Suprapubic skin (tissue), 4 donors: ENCODE measurements at regions not wholly inside any gene's neighbourhood (a gene's known extent, or its start where the extent isn't known, plus 50 kb on each side); places are given as distances from the start of the nearest gene placed in this dataset.

Experiments used
- DNase-seq, 2 donors: peaks; one replicate each; pipeline ENCODE4 v3.0.0-alpha.2; 2019; ENCODE audit warnings: low spot score in 2 of 2
- H3K27ac ChIP-seq: fragments of 200-600 bp; sonication (generic); one replicate; pipeline ENCODE4 v1.5.1; 2019
- H3K27me3 ChIP-seq: fragments of 200-600 bp; sonication (generic); one replicate; pipeline ENCODE4 v1.5.1; 2019
- H3K36me3 ChIP-seq: fragments of 200-600 bp; sonication (generic); one replicate; pipeline ENCODE4 v1.5.1; 2019
- H3K4me1 ChIP-seq: fragments of 200-600 bp; sonication (generic); one replicate; pipeline ENCODE4 v1.5.1; 2019
- H3K4me3 ChIP-seq: fragments of 200-600 bp; sonication (generic); one replicate; pipeline ENCODE4 v1.5.1; 2019; ENCODE audit warnings: mild to moderate bottlenecking
- H3K9me3 ChIP-seq: fragments of 200-600 bp; sonication (generic); one replicate; pipeline ENCODE4 v1.5.1; 2019
- CTCF ChIP-seq, 2 donors: fragments of 200-600 bp in 1 of 2; fragments of 450-650 bp in 1 of 2; sonication (generic) in 1 of 2; IDR thresholded peaks; one replicate each; pipeline ENCODE4 v1.5.1; 2016 to 2019; ENCODE audit warnings: antibody characterized with exemption in 2 of 2, mild to moderate bottlenecking in 1 of 2, moderate library complexity in 1 of 2
- EP300 ChIP-seq: sonication (generic); formaldehyde crosslinking; IDR thresholded peaks from one replicate; pipeline ENCODE4 v1.6.1; 2017; ENCODE audit warnings: antibody characterized with exemption
- POLR2A ChIP-seq, 2 donors: fragments of 450-650 bp; IDR thresholded peaks; one replicate each; pipeline ENCODE4 v1.6.1; 2017; ENCODE audit warnings: antibody characterized with exemption in 2 of 2, mild to moderate bottlenecking in 2 of 2, moderate library complexity in 2 of 2
- POLR2AphosphoS5 ChIP-seq, 3 donors: sonication (generic); formaldehyde crosslinking; IDR thresholded peaks; one replicate each; pipeline ENCODE4 v1.6.1; 2017; ENCODE audit warnings: antibody characterized with exemption in 3 of 3
- WGBS: methylation state at CpG from one replicate; pipeline ENCODE4 v1.1.5; 2018; 5-methylcytosine and 5-hydroxymethylcytosine counted together

- H3K27ac ChIP-seq = no peak overlapping the region
- H3K9me3 ChIP-seq = no peaks in the 10 kb centered on the region
- H3K27me3 ChIP-seq = no peaks in the 10 kb centered on the region
- H3K4me1 ChIP-seq = peaks cover 20% of the 10 kb centered on the region
- H3K36me3 ChIP-seq = no peaks in the 10 kb centered on the region
- no peak overlapping the region for H3K4me3 ChIP-seq
- no peak for DNase-seq
- 88% methylated on average over 8 of the region's 8 CpGs for WGBS
- TF ChIP-seq POLR2AphosphoS5 (IDR thresholded peaks at IDR 0.05) (no peak), EP300 (no peak), CTCF (IDR thresholded peaks at IDR 0.05) (no peak), POLR2A (IDR thresholded peaks at IDR 0.05) (no peak)
These were observed 341.7 kb upstream of the PROK2 start for GRCh38 chr3:72126441-72127223.

- Histone ChIP-seq H3K27ac (no peak overlapping the region), H3K27me3 (no peaks in the 10 kb centered on the region), H3K4me3 (no peak overlapping the region), H3K36me3 (no peaks in the 10 kb centered on the region), H3K4me1 (peaks cover 8% of the 10 kb centered on the region), H3K9me3 (no peaks in the 10 kb centered on the region)
- DNase-seq = peak in 1 of 2 donors; percentile 81
- TF ChIP-seq POLR2AphosphoS5 (IDR thresholded peaks at IDR 0.05) = peak; percentile 68 to 82 (median 81)
- no peak for TF ChIP-seq POLR2A (IDR thresholded peaks at IDR 0.05)
- TF ChIP-seq CTCF (IDR thresholded peaks at IDR 0.05) = no peak
- TF ChIP-seq EP300 = no peak
- WGBS = 23% methylated on average over 7 of the region's 7 CpGs
These were observed 339.0 kb upstream of the PROK2 start for GRCh38 chr3:72123908-72124441.

- no peaks in the 10 kb centered on the region for H3K9me3 ChIP-seq
- no peak overlapping the region for H3K4me3 ChIP-seq
- no peaks in the 10 kb centered on the region for H3K27me3 ChIP-seq
- DNase-seq = no peak
- no peak overlapping the region for H3K27ac ChIP-seq
- no peaks in the 10 kb centered on the region for H3K36me3 ChIP-seq
- 69% methylated on average over 5 of the region's 5 CpGs for WGBS
- TF ChIP-seq POLR2AphosphoS5 (IDR thresholded peaks at IDR 0.05) (no peak), EP300 (no peak)
- peaks cover 8% of the 10 kb centered on the region for H3K4me1 ChIP-seq
These were observed 336.1 kb upstream of the PROK2 start for GRCh38 chr3:72120806-72121778.

- peaks cover 8% of the 10 kb centered on the region for H3K4me1 ChIP-seq
- TF ChIP-seq POLR2AphosphoS5 (IDR thresholded peaks at IDR 0.05) (no peak), CTCF (IDR thresholded peaks at IDR 0.05) (no peak), POLR2A (IDR thresholded peaks at IDR 0.05) (no peak), EP300 (no peak)
- no peaks in the 10 kb centered on the region for H3K9me3 ChIP-seq
- DNase-seq = no peak
- H3K27ac ChIP-seq = no peak overlapping the region
- no peaks in the 10 kb centered on the region for H3K27me3 ChIP-seq
- no peak overlapping the region for H3K4me3 ChIP-seq
- WGBS = 96% methylated on average over 4 of the region's 4 CpGs
- no peaks in the 10 kb centered on the region for H3K36me3 ChIP-seq
These were observed 335.1 kb upstream of the PROK2 start for GRCh38 chr3:72120039-72120438.

- H3K27me3 ChIP-seq = no peaks in the 10 kb centered on the region
- no peaks in the 10 kb centered on the region for H3K9me3 ChIP-seq
- H3K27ac ChIP-seq = no peak overlapping the region
- H3K4me3 ChIP-seq = no peak overlapping the region
- H3K36me3 ChIP-seq = no peaks in the 10 kb centered on the region
- TF ChIP-seq POLR2A (IDR thresholded peaks at IDR 0.05) (no peak), POLR2AphosphoS5 (IDR thresholded peaks at IDR 0.05) (no peak), EP300 (no peak), CTCF (IDR thresholded peaks at IDR 0.05) (no peak)
- H3K4me1 ChIP-seq = peaks cover 5% of the 10 kb centered on the region
- no peak for DNase-seq
These were observed 333.7 kb upstream of the PROK2 start for GRCh38 chr3:72118628-72119027.
